HL-60 (cell line): ENCODE measurements at regions not wholly inside any gene's neighbourhood (a gene's known extent, or its start where the extent isn't known, plus 50 kb on each side); places are given as distances from the start of the nearest gene placed in this dataset.

Experiments used
- GABPA ChIP-seq: IDR thresholded peaks from 2 replicates; pipeline ENCODE4 v1.6.1; 2012; ENCODE audit warnings: low read depth
- POLR2AphosphoS5 ChIP-seq: IDR thresholded peaks from 2 replicates; pipeline ENCODE4 v1.6.1; 2012; ENCODE audit warnings: low read depth
- TF ChIP-seq, protein P1 (sequence below): IDR thresholded peaks from one replicate; pipeline ENCODE4 v1.5.1; 2011; ENCODE audit warnings: low read length, control low read depth, inconsistent platforms; ENCODE audit not compliant: insufficient read depth
- TF ChIP-seq, protein P2 (sequence below): IDR thresholded peaks from 2 replicates; pipeline ENCODE4 v1.6.1; 2012; ENCODE audit warnings: low read depth; ENCODE audit not compliant: insufficient replicate concordance

DNA sequence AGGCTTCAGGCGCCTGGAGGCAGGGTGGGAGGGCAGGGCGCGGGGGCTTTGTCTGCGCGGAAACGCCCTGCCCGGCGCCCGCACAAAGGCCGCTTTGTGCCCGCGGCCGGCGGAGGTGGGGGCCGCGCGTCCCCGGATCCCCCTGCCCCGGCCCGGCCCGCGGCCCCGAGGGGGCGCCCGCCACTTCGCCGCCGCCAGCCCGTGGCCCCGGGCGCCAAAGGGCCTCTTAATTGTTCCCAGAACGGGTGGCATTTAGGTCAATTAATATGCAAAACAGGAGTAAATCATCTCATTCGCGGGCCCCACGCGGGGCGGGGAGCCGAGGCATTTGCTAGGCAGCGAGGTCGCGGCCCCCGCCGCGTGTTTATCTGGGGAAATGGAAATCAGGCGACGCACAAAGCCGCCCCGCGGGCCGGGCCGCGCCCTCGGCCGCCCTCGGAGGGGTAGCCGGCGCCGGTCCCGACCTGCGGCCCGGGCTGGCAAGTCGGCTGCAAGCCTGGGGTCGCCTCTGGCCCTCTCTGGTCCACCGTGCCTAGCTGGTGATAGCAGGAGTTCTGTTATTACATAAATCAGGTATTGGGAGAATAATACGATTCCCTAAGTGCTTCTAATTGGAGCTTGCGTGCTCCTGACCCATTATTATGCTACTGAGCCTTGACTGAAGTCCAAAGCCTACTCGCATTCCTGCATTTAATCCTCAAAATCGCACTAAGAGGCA lies 148.2 kb upstream of the GLI2 start:
- TF ChIP-seq, protein P1, sequence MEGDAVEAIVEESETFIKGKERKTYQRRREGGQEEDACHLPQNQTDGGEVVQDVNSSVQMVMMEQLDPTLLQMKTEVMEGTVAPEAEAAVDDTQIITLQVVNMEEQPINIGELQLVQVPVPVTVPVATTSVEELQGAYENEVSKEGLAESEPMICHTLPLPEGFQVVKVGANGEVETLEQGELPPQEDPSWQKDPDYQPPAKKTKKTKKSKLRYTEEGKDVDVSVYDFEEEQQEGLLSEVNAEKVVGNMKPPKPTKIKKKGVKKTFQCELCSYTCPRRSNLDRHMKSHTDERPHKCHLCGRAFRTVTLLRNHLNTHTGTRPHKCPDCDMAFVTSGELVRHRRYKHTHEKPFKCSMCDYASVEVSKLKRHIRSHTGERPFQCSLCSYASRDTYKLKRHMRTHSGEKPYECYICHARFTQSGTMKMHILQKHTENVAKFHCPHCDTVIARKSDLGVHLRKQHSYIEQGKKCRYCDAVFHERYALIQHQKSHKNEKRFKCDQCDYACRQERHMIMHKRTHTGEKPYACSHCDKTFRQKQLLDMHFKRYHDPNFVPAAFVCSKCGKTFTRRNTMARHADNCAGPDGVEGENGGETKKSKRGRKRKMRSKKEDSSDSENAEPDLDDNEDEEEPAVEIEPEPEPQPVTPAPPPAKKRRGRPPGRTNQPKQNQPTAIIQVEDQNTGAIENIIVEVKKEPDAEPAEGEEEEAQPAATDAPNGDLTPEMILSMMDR = no peak
- TF ChIP-seq GABPA (no peak), POLR2AphosphoS5 (no peak)
- TF ChIP-seq, protein P2, sequence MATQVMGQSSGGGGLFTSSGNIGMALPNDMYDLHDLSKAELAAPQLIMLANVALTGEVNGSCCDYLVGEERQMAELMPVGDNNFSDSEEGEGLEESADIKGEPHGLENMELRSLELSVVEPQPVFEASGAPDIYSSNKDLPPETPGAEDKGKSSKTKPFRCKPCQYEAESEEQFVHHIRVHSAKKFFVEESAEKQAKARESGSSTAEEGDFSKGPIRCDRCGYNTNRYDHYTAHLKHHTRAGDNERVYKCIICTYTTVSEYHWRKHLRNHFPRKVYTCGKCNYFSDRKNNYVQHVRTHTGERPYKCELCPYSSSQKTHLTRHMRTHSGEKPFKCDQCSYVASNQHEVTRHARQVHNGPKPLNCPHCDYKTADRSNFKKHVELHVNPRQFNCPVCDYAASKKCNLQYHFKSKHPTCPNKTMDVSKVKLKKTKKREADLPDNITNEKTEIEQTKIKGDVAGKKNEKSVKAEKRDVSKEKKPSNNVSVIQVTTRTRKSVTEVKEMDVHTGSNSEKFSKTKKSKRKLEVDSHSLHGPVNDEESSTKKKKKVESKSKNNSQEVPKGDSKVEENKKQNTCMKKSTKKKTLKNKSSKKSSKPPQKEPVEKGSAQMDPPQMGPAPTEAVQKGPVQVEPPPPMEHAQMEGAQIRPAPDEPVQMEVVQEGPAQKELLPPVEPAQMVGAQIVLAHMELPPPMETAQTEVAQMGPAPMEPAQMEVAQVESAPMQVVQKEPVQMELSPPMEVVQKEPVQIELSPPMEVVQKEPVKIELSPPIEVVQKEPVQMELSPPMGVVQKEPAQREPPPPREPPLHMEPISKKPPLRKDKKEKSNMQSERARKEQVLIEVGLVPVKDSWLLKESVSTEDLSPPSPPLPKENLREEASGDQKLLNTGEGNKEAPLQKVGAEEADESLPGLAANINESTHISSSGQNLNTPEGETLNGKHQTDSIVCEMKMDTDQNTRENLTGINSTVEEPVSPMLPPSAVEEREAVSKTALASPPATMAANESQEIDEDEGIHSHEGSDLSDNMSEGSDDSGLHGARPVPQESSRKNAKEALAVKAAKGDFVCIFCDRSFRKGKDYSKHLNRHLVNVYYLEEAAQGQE = no peak
